HL-60 (cell line): ENCODE measurements at regions not wholly inside any gene's neighbourhood (a gene's known extent, or its start where the extent isn't known, plus 50 kb on each side); places are given as distances from the start of the nearest gene placed in this dataset.

Experiments
- CTCF ChIP-seq: IDR thresholded peaks from one replicate; pipeline ENCODE4 v1.5.1; 2011; ENCODE audit warnings: low read length, control low read depth, inconsistent platforms; ENCODE audit not compliant: insufficient read depth
- GABPA ChIP-seq: IDR thresholded peaks from 2 replicates; pipeline ENCODE4 v1.6.1; 2012; ENCODE audit warnings: low read depth

GRCh38 chr14:43215524-43215923 lies 1291.6 kb downstream of the FSCB start:
- TF ChIP-seq CTCF (no peak), GABPA (no peak)
